Kidney glomerular epithelial cell (primary cell): ENCODE measurements at regions not wholly inside any gene's neighbourhood (a gene's known extent, or its start where the extent isn't known, plus 50 kb on each side); places are given as distances from the start of the nearest gene placed in this dataset.
A peak's percentile ranks its signal among the peaks of the same experiment; 100 is the strongest.

Source experiments
- DNase-seq: peaks from one replicate; lab custom pipeline; 2025; lab: John Stamatoyannopoulos, UW

GRCh38 chr10:118412932-118413331, 70.8 kb upstream of the FAM204A start:
- DNase-seq: no peak

- DNase-seq: no peak
Observed at GRCh38 chr10:118412132-118412760, 70.1 kb upstream of the FAM204A start.

- peak; percentile 11 for DNase-seq
Observed at GRCh38 chr10:118409295-118409694, 67.2 kb upstream of the FAM204A start.

GRCh38 chr10:118408181-118408580, 66.1 kb upstream of the FAM204A start:
- no peak for DNase-seq

- no peak for DNase-seq
Observed at GRCh38 chr10:118407777-118408176, 65.7 kb upstream of the FAM204A start.

- DNase-seq: no peak
Observed at GRCh38 chr10:118407026-118407425, 64.9 kb upstream of the FAM204A start.

GRCh38 chr10:118405928-118406327, 63.8 kb upstream of the FAM204A start:
- peak; percentile 2 for DNase-seq

GRCh38 chr10:118403967-118404366, 61.8 kb upstream of the FAM204A start:
- no peak for DNase-seq

GRCh38 chr10:118401708-118402193, 59.6 kb upstream of the FAM204A start:
- DNase-seq: no peak

- no peak for DNase-seq
Observed at GRCh38 chr10:118397391-118397790, 55.3 kb upstream of the FAM204A start.

GRCh38 chr10:118395947-118396346, 53.8 kb upstream of the FAM204A start:
- DNase-seq: no peak

GRCh38 chr10:118394301-118395200, 52.4 kb upstream of the FAM204A start:
- no peak for DNase-seq

- DNase-seq: no peak
Observed at GRCh38 chr10:118392761-118393160, 50.6 kb upstream of the FAM204A start.
